D721Med (cell line): ENCODE measurements at regions not wholly inside any gene's neighbourhood (a gene's known extent, or its start where the extent isn't known, plus 50 kb on each side); places are given as distances from the start of the nearest gene placed in this dataset.

Experiments used
- DNase-seq: peaks from one replicate; pipeline ENCODE4 v3.0.0; 2011; ENCODE audit warnings: low spot score; ENCODE audit not compliant: insufficient read length
- FAIRE-seq: peaks from 2 replicates; lab custom pipeline; 2011; peaks lifted over from hg19 to GRCh38; lab: Jason Lieb, UNC
- TF ChIP-seq, protein P1 (sequence below): IDR thresholded peaks from 2 replicates; pipeline ENCODE4 v1.5.1; 2012; ENCODE audit warnings: mild to moderate bottlenecking, control low read depth; ENCODE audit not compliant: insufficient read depth; ENCODE audit errors: missing control alignments

DNA sequence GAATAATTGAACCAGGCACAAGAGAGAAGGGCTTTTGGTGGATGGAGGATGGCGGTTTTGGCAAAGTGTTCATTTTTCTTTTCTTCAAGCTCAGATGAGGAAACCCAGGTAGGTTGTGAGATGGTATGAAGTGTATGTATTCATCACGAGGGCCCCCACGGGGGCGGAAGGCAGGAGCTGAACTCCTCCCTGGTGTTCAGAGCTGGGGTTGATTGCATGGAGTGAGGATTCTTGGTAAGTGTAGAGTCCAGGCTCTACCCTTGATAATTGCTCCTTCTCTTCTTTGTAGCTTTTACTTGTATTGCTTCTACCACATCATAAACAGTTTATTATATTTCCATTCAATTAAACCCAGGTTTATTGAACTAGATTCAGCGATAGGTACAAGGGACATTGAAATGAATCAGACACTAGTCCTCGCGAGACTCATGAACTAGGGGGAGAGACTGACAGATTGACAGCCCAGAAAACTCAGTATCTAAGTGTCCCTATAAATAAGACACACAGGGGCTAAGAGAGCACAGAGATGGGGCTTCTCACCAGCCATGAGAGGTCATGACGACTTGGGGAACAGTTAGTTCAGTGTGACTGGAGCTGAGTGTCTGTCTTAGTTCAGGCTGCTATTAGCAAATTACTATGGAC, 116.7 kb upstream of the KLF4 start:
- no peak for FAIRE-seq
- no peak for DNase-seq
- TF ChIP-seq, protein P1, sequence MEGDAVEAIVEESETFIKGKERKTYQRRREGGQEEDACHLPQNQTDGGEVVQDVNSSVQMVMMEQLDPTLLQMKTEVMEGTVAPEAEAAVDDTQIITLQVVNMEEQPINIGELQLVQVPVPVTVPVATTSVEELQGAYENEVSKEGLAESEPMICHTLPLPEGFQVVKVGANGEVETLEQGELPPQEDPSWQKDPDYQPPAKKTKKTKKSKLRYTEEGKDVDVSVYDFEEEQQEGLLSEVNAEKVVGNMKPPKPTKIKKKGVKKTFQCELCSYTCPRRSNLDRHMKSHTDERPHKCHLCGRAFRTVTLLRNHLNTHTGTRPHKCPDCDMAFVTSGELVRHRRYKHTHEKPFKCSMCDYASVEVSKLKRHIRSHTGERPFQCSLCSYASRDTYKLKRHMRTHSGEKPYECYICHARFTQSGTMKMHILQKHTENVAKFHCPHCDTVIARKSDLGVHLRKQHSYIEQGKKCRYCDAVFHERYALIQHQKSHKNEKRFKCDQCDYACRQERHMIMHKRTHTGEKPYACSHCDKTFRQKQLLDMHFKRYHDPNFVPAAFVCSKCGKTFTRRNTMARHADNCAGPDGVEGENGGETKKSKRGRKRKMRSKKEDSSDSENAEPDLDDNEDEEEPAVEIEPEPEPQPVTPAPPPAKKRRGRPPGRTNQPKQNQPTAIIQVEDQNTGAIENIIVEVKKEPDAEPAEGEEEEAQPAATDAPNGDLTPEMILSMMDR = no peak

DNA sequence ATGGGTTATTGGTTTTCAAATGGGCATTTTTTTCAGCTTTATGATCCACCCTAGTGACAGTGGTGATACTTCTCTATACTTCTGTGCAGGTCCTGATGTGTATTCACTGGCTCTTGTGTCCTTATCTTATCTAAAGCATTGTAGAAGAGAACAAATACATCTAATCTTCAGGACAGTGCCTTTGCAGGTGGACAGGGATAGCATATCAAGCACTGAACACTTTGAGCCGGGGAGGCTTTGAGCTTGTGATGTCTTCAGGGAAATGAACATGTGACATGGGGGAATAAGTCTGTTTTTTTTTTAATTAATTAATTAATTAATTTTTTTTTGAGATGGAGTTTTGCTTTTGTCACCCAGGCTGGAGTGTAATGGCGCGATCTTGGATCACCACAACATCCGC, 115.5 kb upstream of the KLF4 start:
- TF ChIP-seq, protein P1 = no peak
- FAIRE-seq (no peak), DNase-seq (no peak)

DNA sequence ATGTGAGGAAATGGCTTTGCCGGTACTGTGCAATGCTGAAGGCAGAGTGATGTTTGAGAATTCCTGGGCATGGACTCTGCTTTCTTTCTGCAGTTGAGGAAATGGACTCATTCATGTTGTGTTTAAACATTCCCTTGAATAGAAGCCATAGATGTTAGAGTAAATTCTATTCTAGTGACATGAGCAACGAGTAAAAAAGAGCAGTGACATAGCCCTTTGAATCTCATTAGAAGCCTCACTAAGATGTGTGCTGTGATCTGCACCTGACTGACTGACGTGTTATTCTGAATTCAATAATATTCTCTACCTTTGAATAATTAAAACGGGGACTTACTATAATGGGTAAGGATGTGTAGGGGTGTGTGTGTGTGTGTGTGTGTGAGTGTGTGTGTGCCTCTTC, 113.7 kb upstream of the KLF4 start:
- TF ChIP-seq, protein P1 = no peak
- FAIRE-seq = no peak
- DNase-seq = no peak

DNA sequence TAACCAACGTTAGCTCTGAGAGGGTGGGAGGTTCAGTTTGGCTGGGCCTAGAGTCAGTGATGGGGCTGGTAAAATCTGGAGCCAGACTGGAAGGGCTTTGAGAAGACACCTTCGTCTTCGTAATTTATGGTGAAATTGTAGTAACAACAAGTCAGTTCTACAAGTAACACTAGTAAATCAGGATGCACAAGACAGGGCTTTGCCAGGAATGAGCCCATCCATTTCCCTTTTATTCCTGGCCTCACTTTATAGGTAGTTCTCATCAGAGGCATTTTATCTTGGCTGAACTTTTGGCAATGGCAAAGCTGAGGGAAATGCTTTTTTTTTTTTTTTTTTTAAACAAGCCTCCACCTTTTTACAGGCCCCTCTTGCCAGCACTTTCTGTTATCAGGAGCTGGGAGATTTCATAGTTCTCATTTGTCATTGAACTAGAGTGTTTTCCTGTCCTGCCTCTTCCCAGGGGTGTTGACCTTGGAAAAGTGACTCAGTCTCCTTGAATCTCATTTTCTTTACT, 110.5 kb upstream of the KLF4 start:
- no peak for FAIRE-seq
- TF ChIP-seq, protein P1 = no peak
- no peak for DNase-seq

- no peak for FAIRE-seq
- DNase-seq = no peak
- TF ChIP-seq, protein P1 = no peak
These were observed 108.2 kb upstream of the KLF4 start for GRCh38 chr9:107597743-107598217.

DNA sequence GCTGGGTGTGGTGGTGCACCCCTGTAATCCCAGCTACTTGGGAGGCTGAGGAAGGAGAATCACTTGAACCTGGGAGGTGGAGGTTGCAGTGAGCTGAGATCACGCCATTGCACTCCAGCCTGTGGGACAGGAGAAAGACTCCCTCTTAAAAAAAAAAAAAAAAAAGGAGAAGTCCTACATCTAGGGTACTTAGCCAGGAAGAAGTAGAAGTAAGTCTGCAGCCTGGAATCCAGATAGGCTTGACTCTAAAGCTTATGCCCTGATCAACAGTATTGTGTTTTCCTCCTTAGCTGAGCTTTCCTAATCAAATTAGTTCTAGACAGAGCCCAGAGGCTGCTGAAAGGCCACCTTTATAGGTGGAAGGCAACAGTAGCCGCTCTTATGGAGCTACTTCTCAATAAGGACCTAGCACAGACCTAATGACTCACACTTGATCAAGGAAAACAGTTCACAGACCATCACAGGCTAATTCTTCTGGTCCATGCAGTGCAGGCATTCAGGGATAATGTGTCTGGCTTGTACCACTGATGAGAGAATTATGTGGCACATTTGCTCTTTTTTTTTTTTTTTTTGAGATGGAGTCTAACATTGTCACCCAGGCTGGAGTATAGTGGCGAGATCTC, 105.5 kb upstream of the KLF4 start:
- DNase-seq (no peak), FAIRE-seq (no peak)
- TF ChIP-seq, protein P1 = no peak
